ENCODE measurements at regions not wholly inside any gene's neighbourhood (a gene's known extent, or its start where the extent isn't known, plus 50 kb on each side); places are given as distances from the start of the nearest gene placed in this dataset.
"Not testable (repeated sequence)": the region's sequence is repeated elsewhere in the genome, so short reads cannot be mapped to it uniquely, and the experiment has no call there.

GRCh38 chr1:193916452-193916851 lies 730.0 kb upstream of the B3GALT2 start:
- H3K27me3 Mint-ChIP-seq = no peaks in the 10 kb centered on the region
- no peak for DNase-seq (ENCODE audit: low spot score in 2 of 2)
- no peaks in the 10 kb centered on the region for H3K9me3 Mint-ChIP-seq
- H3K36me3 Mint-ChIP-seq (ENCODE audit: insufficient read depth) = no peaks in the 10 kb centered on the region
- H3K4me3 Mint-ChIP-seq = no peak overlapping the region
- H3K27ac Mint-ChIP-seq (ENCODE audit: low read depth) = no peak overlapping the region
- ATAC-seq (replicated peaks; ENCODE audit: extremely low read depth, poor library complexity, severe bottlenecking) = no peak
- no peaks in the 10 kb centered on the region for H3K4me1 Mint-ChIP-seq

DNA sequence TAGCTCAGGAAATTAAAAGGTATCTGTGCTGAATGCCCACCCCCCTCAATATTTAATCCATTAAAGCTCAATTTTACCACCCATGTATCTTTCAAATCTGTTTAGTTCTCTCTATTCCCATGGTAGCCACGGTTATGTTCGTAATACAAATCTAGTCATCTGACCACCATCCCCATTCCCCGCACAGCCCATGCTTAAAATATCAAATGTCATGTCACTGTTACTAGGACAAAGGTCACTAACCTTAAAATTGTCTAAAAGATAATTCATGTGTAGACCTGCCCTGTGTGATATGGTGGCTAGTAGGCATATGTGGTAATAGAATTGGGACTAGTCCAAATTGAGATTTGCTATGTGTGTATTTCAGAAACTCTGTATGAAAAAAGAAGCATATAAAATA lies 728.5 kb upstream of the B3GALT2 start:
- no peaks in the 10 kb centered on the region for H3K36me3 Mint-ChIP-seq (ENCODE audit: insufficient read depth)
- H3K4me1 Mint-ChIP-seq = no peaks in the 10 kb centered on the region
- no peaks in the 10 kb centered on the region for H3K9me3 Mint-ChIP-seq
- ATAC-seq (replicated peaks; ENCODE audit: extremely low read depth, poor library complexity, severe bottlenecking) (no peak), DNase-seq (ENCODE audit: low spot score in 2 of 2) (no peak)
- no peaks in the 10 kb centered on the region for H3K27me3 Mint-ChIP-seq
- no peak overlapping the region for H3K27ac Mint-ChIP-seq (ENCODE audit: low read depth)
- H3K4me3 Mint-ChIP-seq = no peak overlapping the region

- no peaks in the 10 kb centered on the region for H3K27me3 Mint-ChIP-seq
- DNase-seq (ENCODE audit: low spot score in 2 of 2) (no peak), ATAC-seq (replicated peaks; ENCODE audit: extremely low read depth, poor library complexity, severe bottlenecking) (no peak)
- no peak overlapping the region for H3K4me3 Mint-ChIP-seq
- no peaks in the 10 kb centered on the region for H3K9me3 Mint-ChIP-seq
- no peaks in the 10 kb centered on the region for H3K36me3 Mint-ChIP-seq (ENCODE audit: insufficient read depth)
- H3K4me1 Mint-ChIP-seq = no peaks in the 10 kb centered on the region
- no peak overlapping the region for H3K27ac Mint-ChIP-seq (ENCODE audit: low read depth)
Observed at GRCh38 chr1:193909406-193910082, 723.1 kb upstream of the B3GALT2 start.

DNA sequence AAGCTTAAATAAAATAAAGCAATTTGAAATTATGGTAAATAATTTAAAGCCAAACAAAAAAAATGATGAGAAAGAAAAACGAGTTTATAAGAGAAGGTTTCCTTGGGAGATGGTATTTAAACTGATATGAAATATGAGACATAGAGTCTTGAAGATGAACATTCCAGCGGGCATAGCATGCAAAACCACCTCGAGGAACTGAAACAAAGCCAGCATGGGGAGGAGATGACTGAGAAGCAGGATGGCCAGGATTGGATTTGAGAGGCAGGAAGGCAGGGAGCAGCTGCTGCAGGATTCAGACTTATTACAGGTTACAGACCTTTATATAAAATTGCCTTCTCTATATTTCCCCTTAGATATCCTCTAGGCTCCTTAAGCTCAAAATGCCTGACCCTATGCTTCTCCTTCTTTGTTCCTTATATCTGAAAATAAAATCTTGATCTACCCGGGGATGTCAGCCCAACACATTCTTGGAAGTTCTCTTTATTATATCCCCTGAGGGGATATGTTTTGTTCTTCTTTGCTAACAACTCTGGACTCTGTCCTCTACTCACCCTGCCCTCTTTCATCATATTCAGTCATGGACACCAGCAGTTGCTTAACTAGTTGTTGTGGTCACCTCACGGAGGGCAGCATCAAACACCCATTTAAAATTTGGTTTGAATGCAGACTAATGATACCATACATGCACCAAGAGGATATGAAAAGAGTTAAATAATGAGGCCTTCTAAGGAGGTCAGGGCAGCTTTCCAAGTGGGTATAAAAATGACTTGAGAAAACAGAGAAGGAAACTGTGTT lies 719.1 kb upstream of the B3GALT2 start:
- no peak overlapping the region for H3K4me3 Mint-ChIP-seq

GRCh38 chr1:193891788-193892187 lies 705.4 kb upstream of the B3GALT2 start:
- H3K9me3 Mint-ChIP-seq = peaks cover 6% of the 10 kb centered on the region
- no peaks in the 10 kb centered on the region for H3K36me3 Mint-ChIP-seq (ENCODE audit: insufficient read depth)
- no peak for ATAC-seq (replicated peaks; ENCODE audit: extremely low read depth, poor library complexity, severe bottlenecking)
- no peaks in the 10 kb centered on the region for H3K27me3 Mint-ChIP-seq
- no peak overlapping the region for H3K27ac Mint-ChIP-seq (ENCODE audit: low read depth)
- H3K4me1 Mint-ChIP-seq = no peaks in the 10 kb centered on the region
- H3K4me3 Mint-ChIP-seq = no peak overlapping the region
- no peak for DNase-seq (ENCODE audit: low spot score in 2 of 2)

More for the DNA sequence above, 719.1 kb upstream of the B3GALT2 start:
- no peaks in the 10 kb centered on the region for H3K4me1 Mint-ChIP-seq
- no peaks in the 10 kb centered on the region for H3K27me3 Mint-ChIP-seq
- ATAC-seq (replicated peaks; ENCODE audit: extremely low read depth, poor library complexity, severe bottlenecking) (no peak), DNase-seq (ENCODE audit: low spot score in 2 of 2) (no peak)
- H3K36me3 Mint-ChIP-seq (ENCODE audit: insufficient read depth) = no peaks in the 10 kb centered on the region
- no peaks in the 10 kb centered on the region for H3K9me3 Mint-ChIP-seq
- H3K27ac Mint-ChIP-seq (ENCODE audit: low read depth) = no peak overlapping the region

DNA sequence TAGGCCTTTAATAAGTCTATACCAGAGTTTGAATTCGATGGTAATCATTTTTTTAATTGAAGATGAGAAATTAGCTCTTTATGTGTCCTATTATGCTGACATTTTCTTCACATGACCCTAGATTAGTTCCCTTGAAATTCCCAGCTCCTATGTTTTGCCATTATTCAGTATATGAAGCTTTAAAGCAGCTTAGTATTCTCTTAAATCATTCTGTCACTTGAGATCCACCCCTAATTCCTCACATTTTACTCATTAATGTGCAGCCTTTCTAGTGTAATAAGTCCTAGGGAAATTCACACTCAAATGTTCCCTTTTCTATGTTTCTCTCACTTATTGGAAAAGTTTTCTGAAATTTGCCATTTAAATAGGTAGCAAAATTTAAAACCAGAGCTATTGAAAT lies 704.5 kb upstream of the B3GALT2 start:
- H3K9me3 Mint-ChIP-seq = peaks cover 6% of the 10 kb centered on the region
- no peak for DNase-seq (ENCODE audit: low spot score in 2 of 2)
- no peaks in the 10 kb centered on the region for H3K27me3 Mint-ChIP-seq
- no peaks in the 10 kb centered on the region for H3K4me1 Mint-ChIP-seq
- no peak for ATAC-seq (replicated peaks; ENCODE audit: extremely low read depth, poor library complexity, severe bottlenecking)
- H3K4me3 Mint-ChIP-seq = no peak overlapping the region
- no peak overlapping the region for H3K27ac Mint-ChIP-seq (ENCODE audit: low read depth)
- H3K36me3 Mint-ChIP-seq (ENCODE audit: insufficient read depth) = no peaks in the 10 kb centered on the region

DNA sequence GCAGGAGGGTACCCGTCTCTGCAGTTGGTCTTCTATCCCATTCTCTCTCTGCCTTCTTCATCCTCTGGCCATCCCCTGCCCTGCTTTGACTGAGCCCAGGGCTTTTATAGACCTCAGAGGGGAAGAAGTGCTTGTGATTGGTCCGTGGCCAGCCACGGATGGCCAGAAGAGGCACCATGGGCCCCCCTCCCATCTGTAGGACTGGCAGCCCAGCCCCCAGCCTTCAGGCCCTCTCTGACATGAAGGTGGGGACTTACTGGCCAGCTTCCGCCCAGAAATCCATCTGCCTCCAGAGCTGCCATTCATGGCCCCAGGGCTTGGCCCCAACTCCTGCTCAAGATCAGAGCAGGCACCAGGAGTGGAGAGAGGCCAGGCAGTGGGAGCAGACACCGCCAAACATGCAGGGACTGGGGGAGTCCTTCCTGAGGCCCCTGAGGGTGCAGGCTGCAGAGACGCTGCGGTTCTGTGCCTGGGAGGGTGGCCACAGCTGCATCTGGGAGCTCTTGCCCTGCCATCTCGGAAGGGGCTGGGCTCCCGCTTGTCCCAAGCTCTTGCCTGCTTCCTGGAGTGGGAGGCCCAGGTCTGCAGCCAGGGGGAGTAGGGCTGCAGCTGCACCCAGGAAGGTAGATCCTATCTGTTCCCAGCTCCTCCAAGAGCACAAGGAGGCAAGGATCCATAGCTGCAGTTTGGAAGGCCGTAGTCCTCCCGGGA lies 698.6 kb upstream of the B3GALT2 start:
- no peaks in the 10 kb centered on the region for H3K27me3 Mint-ChIP-seq
- no peak for ATAC-seq (replicated peaks; ENCODE audit: extremely low read depth, poor library complexity, severe bottlenecking)
- H3K9me3 Mint-ChIP-seq = peaks cover 6% of the 10 kb centered on the region
- no peak overlapping the region for H3K27ac Mint-ChIP-seq (ENCODE audit: low read depth)
- DNase-seq (ENCODE audit: low spot score in 2 of 2) = no peak
- no peak overlapping the region for H3K4me3 Mint-ChIP-seq
- H3K4me1 Mint-ChIP-seq = no peaks in the 10 kb centered on the region
- H3K36me3 Mint-ChIP-seq (ENCODE audit: insufficient read depth) = no peaks in the 10 kb centered on the region

GRCh38 chr1:193877920-193878319 lies 691.5 kb upstream of the B3GALT2 start:
- not testable (repeated sequence) for DNase-seq (ENCODE audit: low spot score in 2 of 2); H3K4me3 Mint-ChIP-seq; H3K9me3 Mint-ChIP-seq; H3K4me1 Mint-ChIP-seq; H3K36me3 Mint-ChIP-seq (ENCODE audit: insufficient read depth); H3K27me3 Mint-ChIP-seq; H3K27ac Mint-ChIP-seq (ENCODE audit: low read depth); ATAC-seq (replicated peaks; ENCODE audit: extremely low read depth, poor library complexity, severe bottlenecking)

GRCh38 chr1:193868425-193868824 lies 682.0 kb upstream of the B3GALT2 start:
- Mint-ChIP-seq H3K4me1 (no peaks in the 10 kb centered on the region), H3K27ac (ENCODE audit: low read depth) (no peak overlapping the region), H3K4me3 (no peak overlapping the region), H3K27me3 (peaks cover 16% of the 10 kb centered on the region), H3K36me3 (ENCODE audit: insufficient read depth) (peaks cover 1% of the 10 kb centered on the region), H3K9me3 (no peaks in the 10 kb centered on the region)
- DNase-seq (ENCODE audit: low spot score in 2 of 2) = no peak
- ATAC-seq (replicated peaks; ENCODE audit: extremely low read depth, poor library complexity, severe bottlenecking) = no peak

DNA sequence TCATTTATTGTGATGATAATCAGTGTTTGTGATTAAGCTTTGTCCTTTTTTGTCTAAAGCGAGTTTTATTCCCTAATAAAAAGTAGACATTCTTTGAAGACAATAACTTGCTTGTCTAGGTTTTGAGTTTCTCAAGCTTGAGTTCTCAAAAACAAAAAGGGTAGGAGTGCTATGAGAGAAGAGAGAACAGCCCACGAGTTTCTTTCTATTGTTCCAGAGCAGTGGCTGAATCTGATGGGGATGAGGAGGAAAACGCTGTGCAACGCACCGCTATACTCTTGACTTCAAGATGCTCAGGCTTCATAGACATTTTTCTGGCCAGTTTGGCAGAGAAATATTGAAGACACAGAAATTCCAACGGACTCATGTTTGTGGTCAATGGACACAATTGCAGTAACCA lies 669.8 kb upstream of the B3GALT2 start:
- Mint-ChIP-seq H3K9me3 (no peaks in the 10 kb centered on the region), H3K27ac (ENCODE audit: low read depth) (no peak overlapping the region), H3K27me3 (no peaks in the 10 kb centered on the region), H3K4me1 (no peaks in the 10 kb centered on the region), H3K36me3 (ENCODE audit: insufficient read depth) (no peaks in the 10 kb centered on the region), H3K4me3 (no peak overlapping the region)
- DNase-seq (ENCODE audit: low spot score in 2 of 2) = no peak
- ATAC-seq (replicated peaks; ENCODE audit: extremely low read depth, poor library complexity, severe bottlenecking) = no peak

DNA sequence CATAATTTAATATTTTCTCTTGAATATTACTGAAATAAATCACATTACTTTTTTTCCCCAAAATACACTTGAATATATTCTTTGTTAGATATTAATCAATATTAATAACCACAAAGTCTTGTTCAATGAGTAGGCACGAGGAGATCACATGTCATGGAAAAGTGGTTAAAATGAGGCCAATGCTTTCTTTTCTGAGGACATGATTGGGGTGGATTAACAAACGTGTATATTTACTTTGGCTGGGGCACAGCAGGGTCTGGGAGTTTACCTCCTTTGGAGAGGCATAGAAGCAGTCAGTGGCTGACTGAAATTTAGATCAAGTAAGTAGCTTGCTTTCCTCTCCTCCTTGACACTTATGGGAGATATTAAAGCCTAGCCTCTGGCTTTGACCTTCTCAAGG lies 664.3 kb upstream of the B3GALT2 start:
- no peak overlapping the region for H3K27ac Mint-ChIP-seq (ENCODE audit: low read depth)
- DNase-seq (ENCODE audit: low spot score in 2 of 2) (no peak), ATAC-seq (replicated peaks; ENCODE audit: extremely low read depth, poor library complexity, severe bottlenecking) (no peak)
- no peaks in the 10 kb centered on the region for H3K9me3 Mint-ChIP-seq
- no peaks in the 10 kb centered on the region for H3K36me3 Mint-ChIP-seq (ENCODE audit: insufficient read depth)
- H3K4me3 Mint-ChIP-seq = no peak overlapping the region
- H3K27me3 Mint-ChIP-seq = no peaks in the 10 kb centered on the region
- H3K4me1 Mint-ChIP-seq = no peaks in the 10 kb centered on the region

- Mint-ChIP-seq H3K36me3 (ENCODE audit: insufficient read depth) (no peaks in the 10 kb centered on the region), H3K4me3 (no peak overlapping the region), H3K9me3 (no peaks in the 10 kb centered on the region), H3K27me3 (no peaks in the 10 kb centered on the region), H3K27ac (ENCODE audit: low read depth) (no peak overlapping the region), H3K4me1 (no peaks in the 10 kb centered on the region)
- DNase-seq (ENCODE audit: low spot score in 2 of 2) (no peak), ATAC-seq (replicated peaks; ENCODE audit: extremely low read depth, poor library complexity, severe bottlenecking) (no peak)
Observed at GRCh38 chr1:193846876-193847604, 660.6 kb upstream of the B3GALT2 start.
